WTC11 (cell line): ENCODE measurements at regions not wholly inside any gene's neighbourhood (a gene's known extent, or its start where the extent isn't known, plus 50 kb on each side); places are given as distances from the start of the nearest gene placed in this dataset.

Experiments
- IRF1 ChIP-seq: sonication (generic); formaldehyde crosslinking; IDR thresholded peaks from 2 replicates; pipeline ENCODE4 v1.8.0; 2023; ENCODE audit warnings: missing genetic modification reagents
- MYBL2 ChIP-seq: sonication (generic); formaldehyde crosslinking; IDR thresholded peaks from 2 replicates; pipeline ENCODE4 v1.8.1; 2023; ENCODE audit warnings: mild to moderate bottlenecking, moderate library complexity, missing genetic modification reagents
- PREB ChIP-seq: sonication (generic); formaldehyde crosslinking; IDR thresholded peaks from 2 replicates; pipeline ENCODE4 v1.8.1; 2022; ENCODE audit warnings: mild to moderate bottlenecking, missing genetic modification reagents, moderate library complexity, borderline replicate concordance
- SMAD3 ChIP-seq: sonication (generic); formaldehyde crosslinking; IDR thresholded peaks from 2 replicates; pipeline ENCODE4 v1.8.0; 2022; ENCODE audit warnings: missing genetic modification reagents, mild to moderate bottlenecking, borderline replicate concordance
- TEAD4 ChIP-seq: sonication (generic); formaldehyde crosslinking; IDR thresholded peaks from 2 replicates; pipeline ENCODE4 v1.8.0; 2022; ENCODE audit warnings: mild to moderate bottlenecking, missing genetic modification reagents
- TP53 ChIP-seq: sonication (generic); formaldehyde crosslinking; IDR thresholded peaks from 2 replicates; pipeline ENCODE4 v1.8.1; 2023; ENCODE audit warnings: mild to moderate bottlenecking, missing genetic modification reagents
- ZNF396 ChIP-seq: fragments of 250-450 bp; sonication (Bioruptor Pico); IDR thresholded peaks from 2 replicates; pipeline ENCODE4 v1.8.0; 2021; ENCODE audit warnings: mild to moderate bottlenecking, moderate library complexity, borderline replicate concordance
- TF ChIP-seq, protein P1 (sequence below): fragments of 200-600 bp; IDR thresholded peaks from 2 replicates; pipeline ENCODE4 v1.8.0; 2022; ENCODE audit warnings: antibody characterized with exemption
- TF ChIP-seq, protein P2 (sequence below): sonication (generic); formaldehyde crosslinking; IDR thresholded peaks from 2 replicates; pipeline ENCODE4 v1.8.1; 2023; ENCODE audit warnings: mild to moderate bottlenecking, missing genetic modification reagents, moderate library complexity
- TF ChIP-seq, protein P3 (sequence below): fragments of 250-450 bp; sonication (Bioruptor Pico); IDR thresholded peaks from 2 replicates; pipeline ENCODE4 v1.9.0; 2021; ENCODE audit warnings: moderate library complexity, mild to moderate bottlenecking, inconsistent platforms, borderline replicate concordance
- TF ChIP-seq, protein P4 (sequence below): sonication (generic); formaldehyde crosslinking; IDR thresholded peaks from 2 replicates; pipeline ENCODE4 v1.8.0; 2023; ENCODE audit warnings: mild to moderate bottlenecking, missing genetic modification reagents
- TF ChIP-seq, protein P5 (sequence below): sonication (generic); formaldehyde crosslinking; IDR thresholded peaks from 2 replicates; pipeline ENCODE4 v1.8.1; 2022; ENCODE audit warnings: mild to moderate bottlenecking, moderate library complexity, missing genetic modification reagents
- TF ChIP-seq, protein P6 (sequence below): sonication (generic); formaldehyde crosslinking; IDR thresholded peaks from 2 replicates; pipeline ENCODE4 v1.8.1; 2023; ENCODE audit warnings: mild to moderate bottlenecking, missing genetic modification reagents

DNA sequence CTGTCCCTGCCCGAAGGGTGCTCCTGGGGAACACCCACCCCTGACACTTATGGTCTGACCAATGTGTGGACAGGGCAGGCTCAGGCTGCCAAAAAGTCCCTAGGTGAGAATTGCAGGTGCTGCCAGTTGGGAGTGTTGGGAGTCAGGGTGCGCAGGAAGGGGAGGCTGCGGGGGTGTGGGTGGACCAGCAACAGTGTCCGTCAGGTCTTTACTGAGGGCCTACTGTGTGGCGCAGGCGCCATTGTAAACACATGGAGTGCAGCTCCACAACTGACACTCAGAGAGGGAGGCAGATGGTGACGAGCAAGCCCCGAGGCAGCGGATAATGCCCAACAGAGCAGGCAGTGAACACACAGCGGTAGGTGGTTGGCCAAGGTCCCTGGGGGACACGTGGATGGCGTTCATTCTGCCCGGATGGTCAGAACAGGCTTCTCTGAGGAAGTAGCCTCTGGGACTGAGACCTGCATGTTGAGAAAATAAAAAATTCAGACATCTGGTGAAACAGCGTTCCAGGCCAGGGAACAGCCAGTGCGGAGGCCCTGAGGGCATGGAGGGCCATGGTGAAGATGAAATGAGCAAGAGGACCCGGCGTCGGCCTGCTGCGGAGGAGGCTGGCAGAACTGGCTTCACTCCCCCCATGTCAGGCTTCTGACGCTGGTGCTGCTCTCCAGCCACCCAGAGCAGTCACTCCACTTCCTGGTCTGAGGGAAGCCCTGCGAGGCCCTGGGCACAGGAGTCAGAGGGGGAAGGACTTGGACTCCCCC lies 136.2 kb upstream of the ZBTB40 start:
- no peak for TF ChIP-seq TP53 (CRISPR knock-in tag)
- TF ChIP-seq SMAD3 (CRISPR knock-in tag), result no peak
- TF ChIP-seq, protein P1, sequence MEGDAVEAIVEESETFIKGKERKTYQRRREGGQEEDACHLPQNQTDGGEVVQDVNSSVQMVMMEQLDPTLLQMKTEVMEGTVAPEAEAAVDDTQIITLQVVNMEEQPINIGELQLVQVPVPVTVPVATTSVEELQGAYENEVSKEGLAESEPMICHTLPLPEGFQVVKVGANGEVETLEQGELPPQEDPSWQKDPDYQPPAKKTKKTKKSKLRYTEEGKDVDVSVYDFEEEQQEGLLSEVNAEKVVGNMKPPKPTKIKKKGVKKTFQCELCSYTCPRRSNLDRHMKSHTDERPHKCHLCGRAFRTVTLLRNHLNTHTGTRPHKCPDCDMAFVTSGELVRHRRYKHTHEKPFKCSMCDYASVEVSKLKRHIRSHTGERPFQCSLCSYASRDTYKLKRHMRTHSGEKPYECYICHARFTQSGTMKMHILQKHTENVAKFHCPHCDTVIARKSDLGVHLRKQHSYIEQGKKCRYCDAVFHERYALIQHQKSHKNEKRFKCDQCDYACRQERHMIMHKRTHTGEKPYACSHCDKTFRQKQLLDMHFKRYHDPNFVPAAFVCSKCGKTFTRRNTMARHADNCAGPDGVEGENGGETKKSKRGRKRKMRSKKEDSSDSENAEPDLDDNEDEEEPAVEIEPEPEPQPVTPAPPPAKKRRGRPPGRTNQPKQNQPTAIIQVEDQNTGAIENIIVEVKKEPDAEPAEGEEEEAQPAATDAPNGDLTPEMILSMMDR, result no peak
- TF ChIP-seq, protein P2, sequence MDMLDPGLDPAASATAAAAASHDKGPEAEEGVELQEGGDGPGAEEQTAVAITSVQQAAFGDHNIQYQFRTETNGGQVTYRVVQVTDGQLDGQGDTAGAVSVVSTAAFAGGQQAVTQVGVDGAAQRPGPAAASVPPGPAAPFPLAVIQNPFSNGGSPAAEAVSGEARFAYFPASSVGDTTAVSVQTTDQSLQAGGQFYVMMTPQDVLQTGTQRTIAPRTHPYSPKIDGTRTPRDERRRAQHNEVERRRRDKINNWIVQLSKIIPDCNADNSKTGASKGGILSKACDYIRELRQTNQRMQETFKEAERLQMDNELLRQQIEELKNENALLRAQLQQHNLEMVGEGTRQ (CRISPR knock-in tag), result no peak
- TF ChIP-seq, protein P3, sequence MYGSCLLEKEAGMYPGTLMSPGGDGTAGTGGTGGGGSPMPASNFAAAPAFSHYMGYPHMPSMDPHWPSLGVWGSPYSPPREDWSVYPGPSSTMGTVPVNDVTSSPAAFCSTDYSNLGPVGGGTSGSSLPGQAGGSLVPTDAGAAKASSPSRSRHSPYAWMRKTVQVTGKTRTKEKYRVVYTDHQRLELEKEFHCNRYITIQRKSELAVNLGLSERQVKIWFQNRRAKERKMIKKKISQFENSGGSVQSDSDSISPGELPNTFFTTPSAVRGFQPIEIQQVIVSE (CRISPR knock-in tag), result no peak
- TF ChIP-seq, protein P4, sequence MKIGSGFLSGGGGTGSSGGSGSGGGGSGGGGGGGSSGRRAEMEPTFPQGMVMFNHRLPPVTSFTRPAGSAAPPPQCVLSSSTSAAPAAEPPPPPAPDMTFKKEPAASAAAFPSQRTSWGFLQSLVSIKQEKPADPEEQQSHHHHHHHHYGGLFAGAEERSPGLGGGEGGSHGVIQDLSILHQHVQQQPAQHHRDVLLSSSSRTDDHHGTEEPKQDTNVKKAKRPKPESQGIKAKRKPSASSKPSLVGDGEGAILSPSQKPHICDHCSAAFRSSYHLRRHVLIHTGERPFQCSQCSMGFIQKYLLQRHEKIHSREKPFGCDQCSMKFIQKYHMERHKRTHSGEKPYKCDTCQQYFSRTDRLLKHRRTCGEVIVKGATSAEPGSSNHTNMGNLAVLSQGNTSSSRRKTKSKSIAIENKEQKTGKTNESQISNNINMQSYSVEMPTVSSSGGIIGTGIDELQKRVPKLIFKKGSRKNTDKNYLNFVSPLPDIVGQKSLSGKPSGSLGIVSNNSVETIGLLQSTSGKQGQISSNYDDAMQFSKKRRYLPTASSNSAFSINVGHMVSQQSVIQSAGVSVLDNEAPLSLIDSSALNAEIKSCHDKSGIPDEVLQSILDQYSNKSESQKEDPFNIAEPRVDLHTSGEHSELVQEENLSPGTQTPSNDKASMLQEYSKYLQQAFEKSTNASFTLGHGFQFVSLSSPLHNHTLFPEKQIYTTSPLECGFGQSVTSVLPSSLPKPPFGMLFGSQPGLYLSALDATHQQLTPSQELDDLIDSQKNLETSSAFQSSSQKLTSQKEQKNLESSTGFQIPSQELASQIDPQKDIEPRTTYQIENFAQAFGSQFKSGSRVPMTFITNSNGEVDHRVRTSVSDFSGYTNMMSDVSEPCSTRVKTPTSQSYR (CRISPR knock-in tag), result no peak
- no peak for TF ChIP-seq IRF1 (CRISPR knock-in tag)
- no peak for TF ChIP-seq MYBL2 (CRISPR knock-in tag)
- TF ChIP-seq PREB (CRISPR knock-in tag), result no peak
- TF ChIP-seq, protein P5, sequence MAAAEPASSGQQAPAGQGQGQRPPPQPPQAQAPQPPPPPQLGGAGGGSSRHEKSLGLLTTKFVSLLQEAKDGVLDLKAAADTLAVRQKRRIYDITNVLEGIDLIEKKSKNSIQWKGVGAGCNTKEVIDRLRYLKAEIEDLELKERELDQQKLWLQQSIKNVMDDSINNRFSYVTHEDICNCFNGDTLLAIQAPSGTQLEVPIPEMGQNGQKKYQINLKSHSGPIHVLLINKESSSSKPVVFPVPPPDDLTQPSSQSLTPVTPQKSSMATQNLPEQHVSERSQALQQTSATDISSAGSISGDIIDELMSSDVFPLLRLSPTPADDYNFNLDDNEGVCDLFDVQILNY, result no peak
- TF ChIP-seq ZNF396 (CRISPR knock-in tag), result no peak
- no peak for TF ChIP-seq TEAD4 (CRISPR knock-in tag)
- TF ChIP-seq, protein P6, sequence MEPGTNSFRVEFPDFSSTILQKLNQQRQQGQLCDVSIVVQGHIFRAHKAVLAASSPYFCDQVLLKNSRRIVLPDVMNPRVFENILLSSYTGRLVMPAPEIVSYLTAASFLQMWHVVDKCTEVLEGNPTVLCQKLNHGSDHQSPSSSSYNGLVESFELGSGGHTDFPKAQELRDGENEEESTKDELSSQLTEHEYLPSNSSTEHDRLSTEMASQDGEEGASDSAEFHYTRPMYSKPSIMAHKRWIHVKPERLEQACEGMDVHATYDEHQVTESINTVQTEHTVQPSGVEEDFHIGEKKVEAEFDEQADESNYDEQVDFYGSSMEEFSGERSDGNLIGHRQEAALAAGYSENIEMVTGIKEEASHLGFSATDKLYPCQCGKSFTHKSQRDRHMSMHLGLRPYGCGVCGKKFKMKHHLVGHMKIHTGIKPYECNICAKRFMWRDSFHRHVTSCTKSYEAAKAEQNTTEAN (CRISPR knock-in tag), result no peak
